ENCODE measurements at regions not wholly inside any gene's neighbourhood (a gene's known extent, or its start where the extent isn't known, plus 50 kb on each side); places are given as distances from the start of the nearest gene placed in this dataset.
A peak's percentile ranks its signal among the peaks of the same experiment; 100 is the strongest.

DNA sequence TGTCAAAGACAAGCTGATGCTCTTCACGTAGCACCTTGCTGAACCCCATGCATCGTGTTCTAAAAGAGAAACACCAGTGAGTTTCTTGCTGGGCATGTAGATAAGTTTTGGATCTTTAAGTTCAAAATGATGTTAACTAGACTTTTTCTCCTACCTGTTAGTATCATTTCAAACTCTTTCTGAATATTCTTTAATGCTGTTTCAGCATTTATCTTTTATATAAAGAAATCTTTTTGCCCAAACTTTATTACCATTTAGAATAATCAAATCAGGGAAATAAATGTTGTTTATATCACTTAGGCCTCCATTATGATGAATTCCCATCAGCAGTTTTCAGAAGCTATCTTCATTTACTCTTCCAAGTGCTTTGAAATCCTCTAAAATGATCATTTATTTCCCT, 542.8 kb downstream of the CDH10 start:
- WGBS, 2 experiments (ENCODE audit: extremely low coverage in 2 of 2, insufficient read length in 1 of 2), result no CpG with 5 or more reads among the region's 2 CpGs
- Histone ChIP-seq H3K79me1 (ENCODE audit: low read depth in 1 of 2, low read length in 2 of 2) (no peaks in the 10 kb centered on the region), H2BK15ac (ENCODE audit: low read depth, low read length) (no peak overlapping the region), H4K20me1 (ENCODE audit: insufficient read depth, low read length) (no peaks in the 10 kb centered on the region), H3K9me3 (ENCODE audit: control insufficient read depth, insufficient read depth, low read length) (peaks cover 8% of the 10 kb centered on the region), H3K27ac (ENCODE audit: insufficient read depth, low read length) (no peak overlapping the region), H2BK20ac (ENCODE audit: low read depth, low read length) (no peak overlapping the region), H2AK5ac (ENCODE audit: low read depth, low read length) (no peak overlapping the region), H3K9ac (ENCODE audit: low read depth, low read length) (no peak overlapping the region), H3K9me1 (ENCODE audit: insufficient read depth, low read length) (no peaks in the 10 kb centered on the region), H3K18ac (ENCODE audit: low read depth, low read length) (no peak overlapping the region), H4K5ac (ENCODE audit: low read depth, low read length) (no peak overlapping the region), H4K91ac (ENCODE audit: insufficient read depth, low read depth, low read length) (no peak overlapping the region), H3K56ac (ENCODE audit: extremely low read depth, insufficient read depth, low read length) (no peak overlapping the region), H3K27me3 (ENCODE audit: control insufficient read depth, insufficient read depth, low read length) (no peaks in the 10 kb centered on the region), H4K8ac (ENCODE audit: low read depth in 2 of 2, low read length in 2 of 2) (no peak overlapping the region), H3K4me1 (ENCODE audit: control insufficient read depth, insufficient read depth, low read length) (no peaks in the 10 kb centered on the region), H3K23ac (ENCODE audit: low read depth, low read length) (no peak overlapping the region), H3K14ac (replicated peaks; ENCODE audit: low read depth, low read length) (no peak overlapping the region), H2AFZ (replicated peaks; ENCODE audit: low read length, poor library complexity) (no peak overlapping the region), H3K36me3 (ENCODE audit: control insufficient read depth, insufficient read depth, low read length) (no peaks in the 10 kb centered on the region), H3K4me3 (ENCODE audit: insufficient read depth, low read depth, low read length) (no peak overlapping the region), H2BK120ac (ENCODE audit: low read depth, low read length) (no peak overlapping the region), H2BK5ac (ENCODE audit: low read depth, low read length, poor library complexity, severe bottlenecking) (no peak overlapping the region), H3K4ac (ENCODE audit: low read depth, low read length) (no peak overlapping the region), H2AK9ac (replicated peaks; ENCODE audit: low read depth, low read length, poor library complexity) (no peak overlapping the region), H3K4me2 (ENCODE audit: low read depth, low read length) (no peak overlapping the region)
- ChIA-PET POLR2A (ENCODE audit: unreplicated experiment) (no interaction called here), CTCF (no interaction called here)
- intact Hi-C loops (cut with micrococcal nuclease), result no loop called here
- no peak for ATAC-seq (ENCODE audit: low read depth)
- in situ Hi-C loops (cut with MboI; ENCODE audit: low sequenced_read_pairs), result no loop called here
- BruUV-seq (replicated peaks), result no TSS peak
- TF ChIP-seq RFX5 (IDR thresholded peaks at IDR 0.05; ENCODE audit: low read depth, low read length) (no peak), RAD21 (IDR thresholded peaks at IDR 0.05; ENCODE audit: low read length) (no peak), MAFK (IDR thresholded peaks at IDR 0.05; ENCODE audit: low read depth, low read length) (0 out of 2 replicates have a peak, but pooled peaks have one; percentile 14), FOS (IDR thresholded peaks at IDR 0.05; ENCODE audit: low read depth, low read length) (no peak), MAZ (IDR thresholded peaks at IDR 0.05; ENCODE audit: borderline replicate concordance, low read depth, low read length) (no peak)
- dilution Hi-C loops (cut with HindIII; ENCODE audit: low sequenced_read_pairs, unreplicated experiment), result no loop called here
- DNase-seq, result no peak

Measured in IMR-90 (cell line).